Osteoblast (primary cell): ENCODE measurements at regions not wholly inside any gene's neighbourhood (a gene's known extent, or its start where the extent isn't known, plus 50 kb on each side); places are given as distances from the start of the nearest gene placed in this dataset.

Source experiments
- DNase-seq: peaks from one replicate; pipeline ENCODE4 v3.0.0; 2011; ENCODE audit warnings: low spot score, mixed read lengths; ENCODE audit not compliant: insufficient read length; ENCODE audit errors: missing footprints
- H2AFZ ChIP-seq: 2 replicates; pipeline ENCODE4 v1.6.0; 2011; ENCODE audit warnings: mild to moderate bottlenecking, low read length
- H3K27ac ChIP-seq: 2 replicates; pipeline ENCODE4 v1.5.1; 2011; ENCODE audit warnings: mild to moderate bottlenecking, low read depth, low read length, moderate library complexity
- H3K27me3 ChIP-seq: 2 replicates; pipeline ENCODE4 v1.6.0; 2012; ENCODE audit warnings: mild to moderate bottlenecking, control low read depth, inconsistent platforms, low read length, moderate library complexity; ENCODE audit not compliant: insufficient read depth
- H3K36me3 ChIP-seq: 2 replicates; pipeline ENCODE4 v1.5.1; 2011; ENCODE audit warnings: mild to moderate bottlenecking, low read length, control low read depth, moderate library complexity; ENCODE audit not compliant: insufficient read depth
- H3K4me1 ChIP-seq: 2 replicates; pipeline ENCODE4 v1.5.1; 2011; ENCODE audit warnings: mild to moderate bottlenecking, low read length, control low read depth, moderate library complexity; ENCODE audit not compliant: insufficient read depth
- H3K4me2 ChIP-seq: 2 replicates; pipeline ENCODE4 v1.6.0; 2011; ENCODE audit warnings: mild to moderate bottlenecking, low read length; ENCODE audit not compliant: insufficient read depth
- H3K4me3 ChIP-seq: fragments of 200-600 bp; sonication (generic); 3 replicates; pipeline ENCODE4 v1.5.1; 2012; ENCODE audit warnings: mild to moderate bottlenecking, low read length, inconsistent platforms; ENCODE audit not compliant: insufficient read depth
- H3K79me2 ChIP-seq: 2 replicates; pipeline ENCODE4 v1.6.0; 2012; ENCODE audit warnings: mild to moderate bottlenecking, low read length, control low read depth, inconsistent platforms; ENCODE audit not compliant: insufficient read depth
- H3K9me3 ChIP-seq: 2 replicates; pipeline ENCODE4 v1.5.1; 2011; ENCODE audit warnings: low read depth, low read length, control low read depth
- H4K20me1 ChIP-seq: 2 replicates; pipeline ENCODE4 v1.6.0; 2012; ENCODE audit warnings: mild to moderate bottlenecking, low read length, control low read depth; ENCODE audit not compliant: insufficient read depth
- TF ChIP-seq, protein P1 (sequence below): IDR thresholded peaks from 2 replicates; pipeline ENCODE4 v1.5.1; 2011; ENCODE audit warnings: mild to moderate bottlenecking, low read depth, low read length, moderate library complexity; ENCODE audit errors: extremely low read depth

DNA sequence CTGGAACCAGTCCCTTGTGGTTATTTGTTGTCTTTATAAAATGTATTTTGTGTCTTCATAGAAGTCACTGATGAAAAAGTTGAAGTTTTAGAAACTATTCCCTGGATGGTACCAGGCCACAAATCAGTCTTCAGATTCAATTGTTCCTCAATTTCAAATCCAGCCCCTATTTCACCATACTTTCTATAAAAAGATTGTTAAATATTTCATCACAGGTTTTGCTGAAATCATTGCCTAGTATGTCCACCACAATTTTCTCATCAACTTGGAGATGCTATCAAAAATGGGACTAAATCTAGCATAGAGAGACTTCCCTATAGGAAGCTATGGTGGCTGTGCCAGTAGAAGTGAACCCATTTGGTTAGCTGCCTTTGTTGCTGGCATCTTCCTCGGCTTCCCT lies 118.5 kb downstream of the RAB18 start:
- Histone ChIP-seq H3K4me2 (no peak overlapping the region), H3K27me3 (no peaks in the 10 kb centered on the region), H3K36me3 (no peaks in the 10 kb centered on the region), H3K4me3 (no peak overlapping the region), H4K20me1 (no peaks in the 10 kb centered on the region), H3K4me1 (peaks cover 34% of the 10 kb centered on the region), H3K79me2 (no peaks in the 10 kb centered on the region), H3K9me3 (no peaks in the 10 kb centered on the region), H3K27ac (no peak overlapping the region), H2AFZ (no peak overlapping the region)
- DNase-seq: no peak
- TF ChIP-seq, protein P1, sequence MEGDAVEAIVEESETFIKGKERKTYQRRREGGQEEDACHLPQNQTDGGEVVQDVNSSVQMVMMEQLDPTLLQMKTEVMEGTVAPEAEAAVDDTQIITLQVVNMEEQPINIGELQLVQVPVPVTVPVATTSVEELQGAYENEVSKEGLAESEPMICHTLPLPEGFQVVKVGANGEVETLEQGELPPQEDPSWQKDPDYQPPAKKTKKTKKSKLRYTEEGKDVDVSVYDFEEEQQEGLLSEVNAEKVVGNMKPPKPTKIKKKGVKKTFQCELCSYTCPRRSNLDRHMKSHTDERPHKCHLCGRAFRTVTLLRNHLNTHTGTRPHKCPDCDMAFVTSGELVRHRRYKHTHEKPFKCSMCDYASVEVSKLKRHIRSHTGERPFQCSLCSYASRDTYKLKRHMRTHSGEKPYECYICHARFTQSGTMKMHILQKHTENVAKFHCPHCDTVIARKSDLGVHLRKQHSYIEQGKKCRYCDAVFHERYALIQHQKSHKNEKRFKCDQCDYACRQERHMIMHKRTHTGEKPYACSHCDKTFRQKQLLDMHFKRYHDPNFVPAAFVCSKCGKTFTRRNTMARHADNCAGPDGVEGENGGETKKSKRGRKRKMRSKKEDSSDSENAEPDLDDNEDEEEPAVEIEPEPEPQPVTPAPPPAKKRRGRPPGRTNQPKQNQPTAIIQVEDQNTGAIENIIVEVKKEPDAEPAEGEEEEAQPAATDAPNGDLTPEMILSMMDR: no peak
